Activated CD4-positive, alpha-beta T cell treated with anti-CD3 and anti-CD28 coated beads, Interleukin-2, amount 10 ng/mL, durations not matched to agents 7 days and 5 days (primary cell): ENCODE measurements at regions not wholly inside any gene's neighbourhood (a gene's known extent, or its start where the extent isn't known, plus 50 kb on each side); places are given as distances from the start of the nearest gene placed in this dataset.
"Not testable (repeated sequence)": the region's sequence is repeated elsewhere in the genome, so short reads cannot be mapped to it uniquely, and the experiment has no call there.

Experiments
- CTCF ChIA-PET: fragments of 350-600 bp; sonication (Branson Sonifier 250); formaldehyde crosslinking; loops from one replicate; lab custom pipeline; 2021; ENCODE audit warnings: antibody characterized with exemption; lab: Charles Lee
- POLR2A ChIA-PET: fragments of 350-600 bp; sonication (Branson Sonifier 250); formaldehyde crosslinking; loops from one replicate; lab custom pipeline; 2021; ENCODE audit warnings: antibody characterized with exemption; lab: Charles Lee
- DNase-seq: peaks from one replicate; pipeline ENCODE4 v3.0.0-alpha.2; 2020
- H3K27ac Mint-ChIP-seq: one replicate; pipeline ENCODE4 v1.8.0; 2021; ENCODE audit warnings: mild to moderate bottlenecking, moderate library complexity, mixed read lengths
- H3K27me3 Mint-ChIP-seq: one replicate; pipeline ENCODE4 v1.8.0; 2021; ENCODE audit warnings: mixed read lengths
- H3K36me3 Mint-ChIP-seq: one replicate; pipeline ENCODE4 v1.8.0; 2021; ENCODE audit warnings: low read depth, mixed read lengths
- H3K4me1 Mint-ChIP-seq: one replicate; pipeline ENCODE4 v1.8.0; 2021; ENCODE audit warnings: mixed read lengths
- H3K4me3 Mint-ChIP-seq: one replicate; pipeline ENCODE4 v1.8.0; 2021; ENCODE audit warnings: mild to moderate bottlenecking, moderate library complexity, mixed read lengths
- H3K9me3 Mint-ChIP-seq: one replicate; pipeline ENCODE4 v1.8.0; 2021; ENCODE audit warnings: mixed read lengths

DNA sequence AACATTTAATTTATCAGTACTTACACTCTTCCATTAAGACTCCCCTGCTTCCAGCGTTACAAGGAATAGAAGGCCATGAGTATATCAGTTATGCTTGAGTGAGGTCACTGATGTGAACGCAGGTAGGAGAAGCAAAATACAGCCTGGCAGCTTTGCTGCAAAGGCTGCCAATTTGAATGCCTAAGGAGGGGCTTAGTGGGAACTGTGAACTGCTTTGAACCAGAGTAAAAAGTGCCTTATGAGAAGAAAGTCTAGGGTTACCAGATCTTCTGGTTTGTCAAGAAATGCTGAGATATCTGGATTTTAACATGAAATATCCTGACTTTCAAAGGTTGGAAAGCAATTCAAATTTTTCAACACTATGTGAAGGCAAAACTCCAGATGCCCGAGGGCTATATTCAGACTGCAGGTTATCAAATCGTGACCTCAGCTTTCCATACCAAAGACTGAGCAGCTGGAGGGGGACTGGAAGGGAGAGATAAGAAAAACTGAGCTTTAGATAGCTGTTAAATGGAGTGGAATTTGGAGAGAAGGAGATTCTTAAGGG is 446.3 kb upstream of the NECTIN3 start:
- POLR2A ChIA-PET: no interaction called here
- Mint-ChIP-seq H3K4me3 (no peak overlapping the region), H3K4me1 (peaks cover 3% of the 10 kb centered on the region), H3K36me3 (no peaks in the 10 kb centered on the region), H3K9me3 (peaks cover 4% of the 10 kb centered on the region), H3K27me3 (no peaks in the 10 kb centered on the region), H3K27ac (no peak overlapping the region)
- DNase-seq: no peak
- CTCF ChIA-PET: no interaction called here

DNA sequence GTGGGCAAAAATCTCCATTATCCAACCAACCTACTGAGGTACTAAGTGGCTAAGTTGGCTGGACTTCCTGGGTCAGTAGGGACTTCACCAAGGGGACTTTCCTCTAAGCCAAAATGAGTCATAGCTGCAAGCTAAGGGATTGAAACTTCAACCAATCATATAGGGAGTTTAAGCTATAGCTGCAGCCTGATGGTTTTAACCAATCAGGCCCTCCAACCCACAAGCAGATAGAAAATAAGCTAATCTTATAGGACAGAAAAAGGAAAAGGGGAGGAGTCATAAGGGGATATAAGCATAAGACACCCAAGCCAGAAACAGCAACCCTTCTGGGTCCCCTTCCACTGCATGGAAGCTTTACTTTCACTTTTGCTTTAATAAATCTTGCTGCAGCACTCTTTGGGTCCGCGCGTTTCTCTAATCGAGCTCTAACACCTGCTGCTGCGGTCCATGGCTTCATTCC is 444.9 kb upstream of the NECTIN3 start:
- DNase-seq: peak; percentile 7
- H3K9me3 Mint-ChIP-seq, CTCF ChIA-PET, POLR2A ChIA-PET, H3K4me3 Mint-ChIP-seq, H3K27me3 Mint-ChIP-seq, H3K4me1 Mint-ChIP-seq, H3K36me3 Mint-ChIP-seq: not testable (repeated sequence)
- peak overlapping the region; percentile 41 for H3K27ac Mint-ChIP-seq

DNA sequence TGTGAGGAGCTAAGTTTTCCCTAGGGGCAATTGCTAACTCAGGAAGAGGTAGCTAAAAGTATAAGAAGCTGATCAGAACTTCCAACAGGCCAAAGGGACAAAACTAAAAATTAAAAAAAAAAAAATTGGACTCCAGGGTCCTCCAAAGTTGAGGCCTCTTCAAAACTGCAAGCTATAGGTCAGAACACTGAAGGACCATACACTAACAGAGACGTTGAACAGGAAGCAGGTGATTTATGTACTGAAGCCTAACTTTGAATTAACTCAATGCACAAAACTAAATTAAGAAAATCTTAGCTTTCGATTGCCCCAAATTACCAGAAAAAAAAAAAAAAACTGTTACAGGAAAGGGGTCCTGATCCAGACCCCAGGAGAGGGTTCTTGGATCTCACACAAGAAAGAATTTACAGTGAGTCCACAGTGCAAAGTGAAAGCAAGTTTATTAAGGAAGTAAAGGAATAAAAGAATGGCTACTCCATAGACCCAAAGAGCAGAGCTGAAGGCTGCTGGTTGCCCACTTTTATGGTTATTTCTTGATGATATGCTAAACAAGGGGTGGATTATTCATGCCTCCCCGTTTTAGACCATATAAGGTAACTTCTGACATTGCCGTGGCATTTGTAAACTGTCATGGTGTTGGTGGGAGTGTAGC is 442.8 kb upstream of the NECTIN3 start:
- no peak overlapping the region for H3K27ac Mint-ChIP-seq
- H3K9me3 Mint-ChIP-seq: peaks cover 4% of the 10 kb centered on the region
- ChIA-PET POLR2A (no interaction called here), CTCF (no interaction called here)
- no peaks in the 10 kb centered on the region for H3K36me3 Mint-ChIP-seq
- DNase-seq: no peak
- peaks cover 3% of the 10 kb centered on the region for H3K4me1 Mint-ChIP-seq
- H3K27me3 Mint-ChIP-seq: no peaks in the 10 kb centered on the region
- H3K4me3 Mint-ChIP-seq: no peak overlapping the region

DNA sequence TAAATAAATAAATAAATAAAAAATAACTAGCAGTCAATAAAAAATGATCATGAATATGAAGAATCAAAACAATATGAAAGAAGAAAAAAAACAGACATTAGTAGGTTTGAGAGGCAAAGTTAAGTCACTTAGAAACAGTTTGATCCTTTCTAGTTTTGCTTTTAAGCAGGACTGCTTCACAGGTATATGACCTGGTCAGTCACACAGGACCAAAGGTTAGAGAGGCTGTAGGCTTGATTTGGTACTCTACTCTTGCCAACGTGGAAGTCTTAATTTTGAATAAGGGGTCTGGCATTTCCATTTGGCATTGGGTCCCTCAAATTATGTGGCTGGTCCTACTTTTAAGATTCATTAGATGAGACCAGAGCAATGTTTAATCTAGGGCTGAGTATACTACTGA is 441.7 kb upstream of the NECTIN3 start:
- peaks cover 4% of the 10 kb centered on the region for H3K9me3 Mint-ChIP-seq
- CTCF ChIA-PET: no interaction called here
- H3K27ac Mint-ChIP-seq: no peak overlapping the region
- DNase-seq: no peak
- H3K27me3 Mint-ChIP-seq: no peaks in the 10 kb centered on the region
- peaks cover 3% of the 10 kb centered on the region for H3K4me1 Mint-ChIP-seq
- POLR2A ChIA-PET: no interaction called here
- no peak overlapping the region for H3K4me3 Mint-ChIP-seq
- H3K36me3 Mint-ChIP-seq: no peaks in the 10 kb centered on the region

DNA sequence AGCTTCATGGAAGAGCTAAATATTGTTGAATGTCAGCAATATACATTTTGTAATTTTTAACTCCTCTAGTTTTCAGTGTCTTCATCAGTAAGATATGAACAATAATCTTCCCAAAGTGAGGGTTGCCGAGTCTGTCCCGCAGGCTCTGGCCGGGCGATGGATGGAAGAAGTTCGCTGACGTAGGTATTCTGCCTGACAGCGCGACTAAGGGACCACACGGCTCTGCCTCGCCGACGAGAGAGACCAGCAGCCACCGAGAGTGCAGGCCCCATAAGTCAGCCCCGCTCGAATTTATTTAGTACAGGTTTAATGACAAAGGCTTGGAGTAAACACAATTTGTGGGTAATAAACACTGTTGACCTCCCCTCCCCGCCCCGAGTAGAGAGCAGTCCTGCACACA is 427.4 kb upstream of the NECTIN3 start:
- CTCF ChIA-PET: no interaction called here
- H3K9me3 Mint-ChIP-seq: no peaks in the 10 kb centered on the region
- no peaks in the 10 kb centered on the region for H3K4me1 Mint-ChIP-seq
- H3K27ac Mint-ChIP-seq: no peak overlapping the region
- DNase-seq: no peak
- no peaks in the 10 kb centered on the region for H3K27me3 Mint-ChIP-seq
- no peak overlapping the region for H3K4me3 Mint-ChIP-seq
- POLR2A ChIA-PET: no interaction called here
- H3K36me3 Mint-ChIP-seq: no peaks in the 10 kb centered on the region

DNA sequence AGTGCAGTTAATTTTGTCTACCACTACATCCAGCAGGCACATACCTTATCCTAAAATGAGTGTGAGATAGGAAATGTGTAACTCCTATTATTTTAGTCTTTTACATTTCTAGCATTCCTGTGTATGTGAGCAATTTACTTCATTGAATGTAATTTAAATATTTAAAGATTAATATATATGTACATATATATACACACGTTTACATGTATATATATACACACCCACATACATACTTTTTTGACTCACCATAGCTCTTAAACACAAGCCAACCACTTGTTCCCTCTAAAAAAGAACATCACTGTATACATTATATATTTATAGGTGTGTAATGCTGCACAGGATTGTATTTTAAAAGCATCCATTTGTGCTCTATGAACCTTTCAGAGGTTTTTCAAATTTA is 425.6 kb upstream of the NECTIN3 start:
- H3K27ac Mint-ChIP-seq: no peak overlapping the region
- H3K4me3 Mint-ChIP-seq: no peak overlapping the region
- no peaks in the 10 kb centered on the region for H3K27me3 Mint-ChIP-seq
- H3K9me3 Mint-ChIP-seq: no peaks in the 10 kb centered on the region
- H3K36me3 Mint-ChIP-seq: no peaks in the 10 kb centered on the region
- DNase-seq: no peak
- POLR2A ChIA-PET: no interaction called here
- CTCF ChIA-PET: no interaction called here
- H3K4me1 Mint-ChIP-seq: no peaks in the 10 kb centered on the region

DNA sequence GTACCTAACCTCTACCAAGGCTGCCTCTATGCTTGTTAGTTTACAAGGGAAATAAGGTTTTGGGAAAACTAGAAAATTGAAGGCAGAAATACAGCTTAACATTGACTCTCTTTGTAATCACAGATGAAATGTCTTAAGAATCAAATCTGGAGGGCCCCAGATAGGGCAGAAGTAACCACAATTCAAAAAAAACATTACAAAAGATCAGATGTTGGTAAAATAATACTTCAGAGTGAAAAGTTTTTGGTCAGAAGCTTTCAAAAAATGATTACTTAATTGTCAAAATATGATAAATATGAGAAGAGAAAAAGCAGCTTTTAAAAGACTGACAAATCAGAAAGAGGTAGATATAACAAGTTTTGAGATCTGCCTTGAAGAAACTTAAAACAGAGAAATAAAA is 425.1 kb upstream of the NECTIN3 start:
- ChIA-PET CTCF (no interaction called here), POLR2A (no interaction called here)
- DNase-seq: no peak
- Mint-ChIP-seq H3K36me3 (no peaks in the 10 kb centered on the region), H3K27ac (no peak overlapping the region), H3K9me3 (no peaks in the 10 kb centered on the region), H3K27me3 (no peaks in the 10 kb centered on the region), H3K4me3 (no peak overlapping the region), H3K4me1 (no peaks in the 10 kb centered on the region)

DNA sequence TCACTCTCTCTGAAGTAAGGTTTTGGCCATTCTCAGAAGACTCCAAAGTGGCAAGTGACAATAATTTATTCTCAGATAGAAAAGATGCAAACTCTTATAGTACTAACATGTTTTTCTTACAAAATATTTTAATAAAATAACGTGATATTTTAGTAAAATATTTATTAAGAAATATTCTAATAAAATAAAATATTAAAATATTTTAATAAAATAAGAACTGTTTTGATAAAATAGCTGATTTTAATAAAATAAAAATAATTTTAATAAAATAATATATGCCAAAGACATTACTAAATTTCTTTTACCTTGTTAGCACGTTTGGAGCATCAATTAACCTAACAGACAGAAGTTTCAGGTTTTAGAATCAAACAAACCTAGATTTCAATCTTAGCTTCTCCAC is 424.0 kb upstream of the NECTIN3 start:
- POLR2A ChIA-PET: no interaction called here
- H3K4me1 Mint-ChIP-seq: no peaks in the 10 kb centered on the region
- no peak overlapping the region for H3K4me3 Mint-ChIP-seq
- H3K27me3 Mint-ChIP-seq: no peaks in the 10 kb centered on the region
- no peaks in the 10 kb centered on the region for H3K9me3 Mint-ChIP-seq
- no peaks in the 10 kb centered on the region for H3K36me3 Mint-ChIP-seq
- DNase-seq: no peak
- no peak overlapping the region for H3K27ac Mint-ChIP-seq
- CTCF ChIA-PET: no interaction called here

DNA sequence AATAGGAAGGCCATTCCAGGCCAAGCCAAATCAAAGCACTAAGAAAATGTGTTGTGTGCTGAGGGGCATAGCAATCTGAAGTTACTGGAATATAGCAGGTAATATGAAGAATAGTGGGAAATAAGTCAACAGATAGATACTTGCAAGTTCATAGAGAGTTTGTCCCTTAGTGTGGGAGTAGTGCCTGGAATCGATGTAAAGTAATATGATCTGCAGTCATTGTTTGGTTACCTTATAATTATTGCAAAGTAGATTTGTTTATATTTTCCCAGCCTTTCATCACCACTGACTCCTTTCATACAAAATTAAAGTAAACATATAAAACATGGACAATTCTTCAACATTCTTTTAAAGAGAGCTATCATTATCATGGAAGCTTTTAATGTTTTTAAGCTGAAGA is 420.9 kb upstream of the NECTIN3 start:
- POLR2A ChIA-PET: no interaction called here
- no peaks in the 10 kb centered on the region for H3K9me3 Mint-ChIP-seq

DNA sequence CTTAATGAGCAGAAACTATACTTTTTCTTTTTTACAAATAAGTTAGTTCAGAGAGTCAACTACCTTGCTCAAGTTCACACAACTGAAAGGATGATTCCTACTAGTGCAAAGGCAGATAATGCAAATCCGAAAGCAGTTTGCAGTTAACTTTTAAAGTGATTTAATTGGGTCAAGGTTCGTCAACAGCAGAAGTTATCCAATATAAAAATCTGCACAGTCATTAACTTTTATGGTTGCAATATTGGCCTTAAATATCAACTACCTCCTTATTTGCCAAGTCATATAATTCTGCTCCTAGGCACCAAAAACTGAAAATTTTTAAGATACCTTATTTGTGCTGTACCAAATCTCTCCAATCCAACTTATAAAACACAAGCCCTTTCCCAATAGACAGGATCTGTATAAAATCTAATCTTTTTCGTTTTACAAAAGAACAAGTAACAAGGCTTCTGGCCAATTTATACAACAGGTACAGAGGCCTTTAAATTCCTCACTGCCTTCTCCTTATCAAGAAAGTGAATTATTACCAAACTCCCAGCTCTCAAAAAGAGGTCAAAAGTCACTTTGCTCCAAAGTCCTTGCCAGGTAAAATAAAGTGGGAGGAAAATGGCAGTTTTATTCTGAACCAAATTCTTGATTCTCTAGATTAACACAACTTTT is 416.6 kb upstream of the NECTIN3 start:
- no peak overlapping the region for H3K4me3 Mint-ChIP-seq
- H3K36me3 Mint-ChIP-seq: no peaks in the 10 kb centered on the region
- peaks cover 4% of the 10 kb centered on the region for H3K27me3 Mint-ChIP-seq
- H3K27ac Mint-ChIP-seq: no peak overlapping the region
- ChIA-PET CTCF (no interaction called here), POLR2A (no interaction called here)
- no peaks in the 10 kb centered on the region for H3K9me3 Mint-ChIP-seq
- no peak for DNase-seq
- no peaks in the 10 kb centered on the region for H3K4me1 Mint-ChIP-seq

More for the DNA sequence above, 420.9 kb upstream of the NECTIN3 start:
- DNase-seq: no peak
- Mint-ChIP-seq H3K4me1 (no peaks in the 10 kb centered on the region), H3K4me3 (no peak overlapping the region), H3K36me3 (no peaks in the 10 kb centered on the region), H3K27me3 (peaks cover 4% of the 10 kb centered on the region), H3K27ac (no peak overlapping the region)
- CTCF ChIA-PET: no interaction called here

DNA sequence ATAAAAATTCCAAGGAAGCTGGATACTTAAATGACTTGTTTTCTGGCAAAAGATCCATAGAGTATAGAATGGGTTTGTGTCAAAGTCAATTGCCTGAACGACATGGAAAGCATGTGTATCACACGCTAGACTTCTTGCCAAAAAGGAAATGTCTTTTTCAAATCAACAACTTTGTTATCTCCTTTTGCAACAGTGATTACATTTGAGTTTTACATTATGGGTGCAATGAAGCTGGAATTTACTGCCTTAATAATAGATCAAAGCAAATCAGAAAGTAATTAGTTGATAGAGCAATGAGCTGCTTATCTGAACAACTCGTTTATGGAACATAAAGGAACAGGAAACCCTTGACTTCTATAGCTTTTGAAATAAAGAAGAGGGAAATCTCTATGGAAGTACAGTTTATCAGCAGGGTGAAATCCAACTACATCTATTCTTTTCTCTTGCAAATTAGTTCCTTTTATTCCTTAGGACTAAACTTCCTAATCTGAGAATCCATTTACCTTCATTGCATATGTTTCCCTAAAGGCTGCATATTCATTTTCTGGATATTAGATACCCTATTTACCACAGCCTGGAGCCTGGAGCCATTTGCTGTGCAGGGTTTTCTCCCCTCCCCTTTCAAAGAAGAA is 415.1 kb upstream of the NECTIN3 start:
- Mint-ChIP-seq H3K4me3 (no peak overlapping the region), H3K9me3 (no peaks in the 10 kb centered on the region), H3K27ac (no peak overlapping the region), H3K27me3 (peaks cover 4% of the 10 kb centered on the region), H3K4me1 (no peaks in the 10 kb centered on the region), H3K36me3 (no peaks in the 10 kb centered on the region)
- ChIA-PET CTCF (no interaction called here), POLR2A (no interaction called here)
- DNase-seq: no peak

DNA sequence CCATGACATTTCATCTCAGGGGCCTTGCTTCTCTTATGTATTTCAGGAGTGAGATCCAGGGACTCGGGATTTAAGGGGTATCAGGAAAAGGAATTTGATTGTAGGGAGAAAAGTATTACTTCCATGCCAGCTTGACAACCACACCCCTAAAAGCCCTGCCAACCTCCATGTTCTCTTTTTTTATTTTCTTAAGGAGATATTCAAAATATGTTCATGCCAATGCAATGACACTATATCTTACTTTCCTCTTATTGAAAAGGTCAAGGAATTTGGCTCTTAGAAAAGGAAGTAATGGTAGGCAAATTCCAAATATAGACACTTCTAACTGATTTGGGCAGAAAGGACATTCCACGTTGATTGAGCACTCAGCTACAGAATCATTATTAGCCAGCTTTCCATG is 407.5 kb upstream of the NECTIN3 start:
- POLR2A ChIA-PET: no interaction called here
- no peaks in the 10 kb centered on the region for H3K9me3 Mint-ChIP-seq
- CTCF ChIA-PET: no interaction called here
- H3K4me1 Mint-ChIP-seq: no peaks in the 10 kb centered on the region
- H3K4me3 Mint-ChIP-seq: no peak overlapping the region
- H3K27ac Mint-ChIP-seq: no peak overlapping the region
- no peaks in the 10 kb centered on the region for H3K36me3 Mint-ChIP-seq
- H3K27me3 Mint-ChIP-seq: no peaks in the 10 kb centered on the region
- DNase-seq: no peak

DNA sequence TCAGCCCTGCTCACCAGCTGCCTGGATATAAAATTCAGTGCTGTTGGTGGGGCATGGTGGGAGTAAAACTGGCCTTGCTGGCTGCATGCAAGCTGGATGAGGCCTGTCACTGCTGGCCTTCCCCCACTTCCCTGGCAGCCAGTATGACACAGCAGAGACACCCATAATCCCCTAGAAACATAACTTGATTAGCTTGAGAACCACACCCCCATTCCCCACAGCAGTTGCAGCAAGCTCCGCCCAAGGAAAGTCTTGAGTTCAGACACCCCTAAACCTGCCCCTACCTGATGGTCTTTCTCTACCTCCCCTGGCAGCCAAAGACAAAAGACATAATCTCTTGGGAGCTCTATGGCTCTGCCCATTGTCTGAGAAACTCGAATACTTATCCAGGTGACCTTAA is 405.1 kb upstream of the NECTIN3 start:
- Mint-ChIP-seq H3K36me3 (no peaks in the 10 kb centered on the region), H3K4me3 (no peak overlapping the region), H3K27ac (no peak overlapping the region), H3K27me3 (no peaks in the 10 kb centered on the region), H3K9me3 (peaks cover 7% of the 10 kb centered on the region), H3K4me1 (no peaks in the 10 kb centered on the region)
- ChIA-PET POLR2A (no interaction called here), CTCF (no interaction called here)
- DNase-seq: no peak
